Mesenchymal stem cell (in vitro differentiated cells and primary cell): ENCODE measurements at regions not wholly inside any gene's neighbourhood (a gene's known extent, or its start where the extent isn't known, plus 50 kb on each side); places are given as distances from the start of the nearest gene placed in this dataset.

ENCODE experiments used
- DNase-seq: peaks from one replicate; pipeline ENCODE4 v3.0.0-alpha.2; 2013
- H2AFZ ChIP-seq: one replicate; pipeline ENCODE4 v1.6.1; 2013; ENCODE audit warnings: low read depth, mild to moderate bottlenecking, control low read depth, inconsistent platforms, low read length, moderate library complexity
- H2AK5ac ChIP-seq: 2 replicates; pipeline ENCODE4 v1.6.1; 2013; ENCODE audit warnings: low read length, moderate library complexity, mild to moderate bottlenecking, inconsistent platforms; ENCODE audit not compliant: severe bottlenecking
- H2BK120ac ChIP-seq: one replicate; pipeline ENCODE4 v1.6.1; 2013; ENCODE audit warnings: low read depth, mild to moderate bottlenecking, inconsistent platforms, low read length, moderate library complexity
- H2BK12ac ChIP-seq, 2 experiments: one replicate each; pipeline ENCODE4 v1.6.1; 2013; ENCODE audit warnings: inconsistent platforms in 2 of 2, low read length in 2 of 2, mild to moderate bottlenecking in 2 of 2, moderate library complexity in 2 of 2, control low read depth in 1 of 2
- H2BK15ac ChIP-seq: one replicate; pipeline ENCODE4 v1.6.1; 2013; ENCODE audit warnings: mild to moderate bottlenecking, low read depth, inconsistent platforms; ENCODE audit not compliant: poor library complexity, severe bottlenecking
- H2BK5ac ChIP-seq: 2 replicates; pipeline ENCODE4 v1.6.1; 2013; ENCODE audit warnings: low read depth, mild to moderate bottlenecking, low read length, control low read depth, inconsistent platforms; ENCODE audit not compliant: poor library complexity, severe bottlenecking
- H3K14ac ChIP-seq, 2 experiments: one replicate each; pipeline ENCODE4 v1.6.1; 2013; ENCODE audit warnings: inconsistent platforms in 2 of 2, low read length in 2 of 2, control low read depth in 1 of 2, mild to moderate bottlenecking in 1 of 2, moderate library complexity in 1 of 2
- H3K18ac ChIP-seq, 2 experiments: one replicate each; pipeline ENCODE4 v1.6.1; 2013; ENCODE audit warnings: inconsistent platforms in 2 of 2, low read length in 2 of 2, control low read depth in 1 of 2, low read depth in 1 of 2, mild to moderate bottlenecking in 1 of 2
- H3K23ac ChIP-seq, 2 experiments: one replicate each; pipeline ENCODE4 v1.6.1; 2013; ENCODE audit warnings: inconsistent platforms in 2 of 2, low read length in 2 of 2, mild to moderate bottlenecking in 2 of 2, moderate library complexity in 2 of 2, control low read depth in 1 of 2
- H3K27ac ChIP-seq: 2 replicates; pipeline ENCODE4 v1.5.1; 2013; ENCODE audit warnings: mild to moderate bottlenecking, moderate library complexity, low read length, control low read depth, inconsistent platforms; ENCODE audit not compliant: poor library complexity, severe bottlenecking
- H3K27me3 ChIP-seq, 2 experiments: 2 replicates each; pipeline versions ENCODE4 v1.6.1 to v1.7.0; 2013; ENCODE audit warnings: low read length in 2 of 2, mild to moderate bottlenecking in 2 of 2, moderate library complexity in 2 of 2, control low read depth in 1 of 2, inconsistent platforms in 1 of 2; ENCODE audit not compliant: control insufficient read depth in 1 of 2, insufficient read depth in 1 of 2
- H3K36me3 ChIP-seq, 2 experiments: 2 replicates each; pipeline versions ENCODE4 v1.6.1 to v1.7.0; 2013; ENCODE audit warnings: low read length in 2 of 2, control low read depth in 1 of 2, inconsistent platforms in 1 of 2, low read depth in 1 of 2, mild to moderate bottlenecking in 1 of 2; ENCODE audit not compliant: insufficient read depth in 2 of 2, control insufficient read depth in 1 of 2
- H3K4ac ChIP-seq, 2 experiments: one replicate each; pipeline ENCODE4 v1.6.1; 2013; ENCODE audit warnings: inconsistent platforms in 2 of 2, low read length in 2 of 2, mild to moderate bottlenecking in 2 of 2, moderate library complexity in 2 of 2, control low read depth in 1 of 2, low read depth in 1 of 2
- H3K4me1 ChIP-seq: 2 replicates; pipeline ENCODE4 v1.6.1; 2013; ENCODE audit warnings: low read depth, low read length, control low read depth; ENCODE audit not compliant: control insufficient read depth, insufficient read depth
- H3K4me2 ChIP-seq: 2 replicates; pipeline ENCODE4 v1.6.1; 2013; ENCODE audit warnings: low read length, mild to moderate bottlenecking, inconsistent platforms; ENCODE audit not compliant: poor library complexity, severe bottlenecking
- H3K4me3 ChIP-seq, 2 experiments: 2 replicates each; pipeline versions ENCODE4 v1.5.1 to v1.7.0; 2013; ENCODE audit warnings: low read length in 2 of 2, mild to moderate bottlenecking in 2 of 2, control low read depth in 1 of 2, low read depth in 1 of 2; ENCODE audit not compliant: insufficient read depth in 1 of 2
- H3K79me1 ChIP-seq: replicated peaks from 2 replicates; pipeline ENCODE4 v1.6.1; 2013; ENCODE audit warnings: mild to moderate bottlenecking, control low read depth, low read length, inconsistent platforms; ENCODE audit not compliant: poor library complexity, severe bottlenecking
- H3K9ac ChIP-seq: 2 replicates; pipeline ENCODE4 v1.7.0; 2013; ENCODE audit warnings: mild to moderate bottlenecking, low read length, moderate library complexity
- H3K9me3 ChIP-seq: 2 replicates; pipeline ENCODE4 v1.7.0; 2013; ENCODE audit warnings: mild to moderate bottlenecking, low read length; ENCODE audit not compliant: control insufficient read depth
- H4K8ac ChIP-seq: one replicate; pipeline ENCODE4 v1.6.1; 2013; ENCODE audit warnings: inconsistent platforms, mild to moderate bottlenecking, low read length, moderate library complexity
- H4K91ac ChIP-seq: one replicate; pipeline ENCODE4 v1.6.1; 2013; ENCODE audit warnings: mild to moderate bottlenecking, low read length, inconsistent platforms
- WGBS: methylation state at CpG from one replicate; pipeline ENCODE4 v1.1.7; 2013; ENCODE audit warnings: mixed read lengths; 5-methylcytosine and 5-hydroxymethylcytosine counted together

DNA sequence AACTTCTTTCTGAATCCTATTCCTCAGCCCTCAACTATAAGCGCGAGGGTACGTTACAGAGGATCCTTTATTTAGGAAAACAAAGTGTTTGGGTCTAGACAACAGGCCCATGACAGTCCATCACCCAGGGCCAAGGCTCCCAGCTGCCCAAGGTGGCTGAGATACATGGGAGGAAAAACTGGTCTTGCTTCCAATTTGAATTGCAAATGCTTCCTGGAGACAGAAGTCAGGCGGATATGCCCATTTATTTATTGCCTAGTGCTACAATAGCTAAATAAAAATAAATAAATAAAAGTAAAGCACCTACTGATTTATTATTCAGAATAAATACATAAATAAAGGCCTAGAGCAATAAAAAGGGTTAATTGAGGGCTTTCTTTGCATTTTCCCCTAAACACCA, 248.7 kb downstream of the DHX15 start:
- Histone ChIP-seq H3K4ac (no peak overlapping the region), H2AFZ (no peak overlapping the region), H2BK15ac (no peak overlapping the region), H3K4me1 (no peaks in the 10 kb centered on the region), H4K8ac (no peak overlapping the region), H4K91ac (no peak overlapping the region), H3K4me3 (no peak overlapping the region), H2BK120ac (no peak overlapping the region), H3K23ac (no peak overlapping the region), H3K4me2 (no peak overlapping the region), H3K79me1 (no peaks in the 10 kb centered on the region), H2BK5ac (no peak overlapping the region), H3K9ac (no peak overlapping the region), H3K36me3 (no peaks in the 10 kb centered on the region), H3K27me3 (no peaks in the 10 kb centered on the region), H2AK5ac (no peak overlapping the region), H3K18ac (no peak overlapping the region), H2BK12ac (no peak overlapping the region), H3K9me3 (no peaks in the 10 kb centered on the region), H3K27ac (no peak overlapping the region), H3K14ac (no peak overlapping the region)
- WGBS = 86% methylated on average over 3 of the region's 4 CpGs
- no peak for DNase-seq

GRCh38 chr4:24334906-24335305, 249.4 kb downstream of the DHX15 start:
- no peak overlapping the region for H2BK12ac ChIP-seq
- H3K9me3 ChIP-seq = no peaks in the 10 kb centered on the region
- H3K27me3 ChIP-seq = no peaks in the 10 kb centered on the region
- H3K23ac ChIP-seq = no peak overlapping the region
- peaks cover 2% of the 10 kb centered on the region for H3K4me1 ChIP-seq
- no peak overlapping the region for H3K4ac ChIP-seq
- no peak overlapping the region for H3K14ac ChIP-seq
- H2BK15ac ChIP-seq = no peak overlapping the region
- H3K79me1 ChIP-seq = no peaks in the 10 kb centered on the region
- no peak overlapping the region for H3K18ac ChIP-seq
- H2AK5ac ChIP-seq = no peak overlapping the region
- H3K27ac ChIP-seq = no peak overlapping the region
- no peak overlapping the region for H3K9ac ChIP-seq
- no peak overlapping the region for H2BK120ac ChIP-seq
- H2BK5ac ChIP-seq = no peak overlapping the region
- H4K91ac ChIP-seq = no peak overlapping the region
- no peak for DNase-seq
- H4K8ac ChIP-seq = no peak overlapping the region
- no peak overlapping the region for H3K4me2 ChIP-seq
- WGBS = 100% methylated on average over 2 of the region's 3 CpGs
- H3K4me3 ChIP-seq = no peak overlapping the region
- no peaks in the 10 kb centered on the region for H3K36me3 ChIP-seq
- no peak overlapping the region for H2AFZ ChIP-seq

GRCh38 chr4:24330573-24330972, 253.8 kb downstream of the DHX15 start:
- no peak overlapping the region for H3K23ac ChIP-seq
- H3K18ac ChIP-seq = no peak overlapping the region
- H4K8ac ChIP-seq = no peak overlapping the region
- no peaks in the 10 kb centered on the region for H3K27me3 ChIP-seq
- no peaks in the 10 kb centered on the region for H3K36me3 ChIP-seq
- H2BK120ac ChIP-seq = no peak overlapping the region
- peaks cover 2% of the 10 kb centered on the region for H3K4me1 ChIP-seq
- H2BK15ac ChIP-seq = no peak overlapping the region
- no peak overlapping the region for H2AK5ac ChIP-seq
- no peak overlapping the region for H2AFZ ChIP-seq
- H3K9me3 ChIP-seq = no peaks in the 10 kb centered on the region
- H3K27ac ChIP-seq = no peak overlapping the region
- no peak overlapping the region for H3K4me2 ChIP-seq
- no peak overlapping the region for H3K14ac ChIP-seq
- no peaks in the 10 kb centered on the region for H3K79me1 ChIP-seq
- no peak overlapping the region for H2BK5ac ChIP-seq
- H2BK12ac ChIP-seq = no peak overlapping the region
- no peak overlapping the region for H3K4me3 ChIP-seq
- DNase-seq = no peak
- H3K9ac ChIP-seq = no peak overlapping the region
- H3K4ac ChIP-seq = no peak overlapping the region
- H4K91ac ChIP-seq = no peak overlapping the region

- no peak overlapping the region for H3K4me3 ChIP-seq
- H3K4me1 ChIP-seq = peaks cover 2% of the 10 kb centered on the region
- H3K9ac ChIP-seq = no peak overlapping the region
- H2BK120ac ChIP-seq = no peak overlapping the region
- H3K4ac ChIP-seq = no peak overlapping the region
- H3K27ac ChIP-seq = no peak overlapping the region
- H3K9me3 ChIP-seq = no peaks in the 10 kb centered on the region
- no peak overlapping the region for H4K91ac ChIP-seq
- WGBS = 58% methylated on average over 3 of the region's 4 CpGs
- H3K36me3 ChIP-seq = no peaks in the 10 kb centered on the region
- DNase-seq = no peak
- no peak overlapping the region for H2AFZ ChIP-seq
- H2BK15ac ChIP-seq = no peak overlapping the region
- H3K79me1 ChIP-seq = no peaks in the 10 kb centered on the region
- no peak overlapping the region for H3K23ac ChIP-seq
- no peak overlapping the region for H4K8ac ChIP-seq
- H2AK5ac ChIP-seq = no peak overlapping the region
- H3K18ac ChIP-seq = no peak overlapping the region
- H3K14ac ChIP-seq = no peak overlapping the region
- no peak overlapping the region for H2BK5ac ChIP-seq
- no peak overlapping the region for H2BK12ac ChIP-seq
- H3K27me3 ChIP-seq = no peaks in the 10 kb centered on the region
- no peak overlapping the region for H3K4me2 ChIP-seq
Observed at GRCh38 chr4:24330172-24330571, 254.2 kb downstream of the DHX15 start.
